ENCODE measurements at regions not wholly inside any gene's neighbourhood (a gene's known extent, or its start where the extent isn't known, plus 50 kb on each side); places are given as distances from the start of the nearest gene placed in this dataset.

DNA sequence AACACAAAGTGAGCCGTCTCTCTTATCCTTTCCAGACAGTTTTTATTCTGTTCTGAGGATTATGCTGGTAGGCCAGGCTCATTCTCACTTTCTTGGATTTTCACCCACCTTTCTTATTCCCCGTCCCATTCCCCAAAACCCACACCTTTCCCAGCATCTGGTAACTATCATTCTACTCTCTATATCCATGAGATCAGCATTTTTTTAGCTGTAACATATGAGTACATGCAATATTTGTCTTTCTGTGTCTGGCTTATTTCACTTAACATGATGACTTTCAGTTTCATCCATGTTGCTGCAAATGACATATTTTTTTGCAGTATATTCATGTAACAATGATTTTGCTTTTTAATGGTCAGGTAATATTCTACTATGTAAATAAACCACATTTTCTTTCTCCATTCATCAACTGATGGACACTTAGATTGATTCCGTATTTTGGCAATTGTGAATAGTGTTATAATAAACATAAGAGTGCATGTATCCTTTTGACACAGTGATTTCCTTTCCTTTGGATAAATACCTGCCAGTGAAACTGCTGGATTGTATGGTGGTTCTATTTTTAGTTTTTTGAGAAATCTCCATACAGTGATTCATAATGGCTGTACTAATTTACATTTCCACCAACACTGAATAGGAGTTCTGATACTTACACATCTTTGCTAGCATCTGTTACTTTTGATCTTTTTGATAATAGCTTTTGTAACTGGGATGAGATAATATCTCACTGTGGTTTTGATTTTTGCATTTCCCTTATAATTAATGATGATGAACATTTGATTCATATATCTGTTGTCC is 289.3 kb downstream of the RPRM start:
- no peak for DNase-seq

DNA sequence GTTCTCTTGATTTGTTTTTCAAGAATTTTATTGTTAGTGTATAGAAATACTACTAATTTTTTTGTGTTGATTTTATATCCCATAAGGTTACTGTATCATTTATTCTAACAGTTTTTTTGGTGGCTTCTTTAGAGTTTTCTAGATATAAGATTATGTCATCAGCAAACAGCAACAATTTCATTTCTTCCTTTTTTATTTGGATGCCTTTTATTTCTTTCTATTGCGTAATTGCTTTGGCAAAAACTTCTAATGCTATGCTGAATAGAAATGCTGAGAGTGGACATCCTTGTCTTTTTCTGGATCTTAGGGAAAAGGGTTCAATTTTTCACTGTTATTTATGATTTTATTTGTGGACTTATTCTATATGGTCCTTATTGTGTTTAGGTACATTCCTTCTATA is 298.8 kb downstream of the RPRM start:
- no peak for DNase-seq

GRCh38 chr2:153169609-153170008 is 309.0 kb downstream of the RPRM start:
- no peak for DNase-seq

DNA sequence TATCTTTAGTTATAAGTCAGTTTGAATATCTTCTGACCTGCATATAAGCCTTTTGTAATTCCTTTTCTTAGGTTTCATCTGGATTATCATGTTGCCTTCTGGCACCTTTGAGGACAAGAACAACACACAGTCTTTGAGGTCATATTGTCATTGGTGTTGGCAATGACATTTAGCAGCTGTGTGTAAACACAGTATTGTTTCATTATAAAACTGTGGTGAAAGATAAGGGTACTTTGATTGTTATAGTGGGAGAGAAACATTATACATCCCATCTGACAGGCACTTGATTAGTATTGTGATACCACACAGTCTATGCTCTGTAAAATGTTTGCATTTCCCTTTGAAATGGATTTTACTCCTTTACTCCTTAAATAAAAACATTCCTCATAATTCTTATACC is 313.5 kb downstream of the RPRM start:
- DNase-seq: no peak

DNA sequence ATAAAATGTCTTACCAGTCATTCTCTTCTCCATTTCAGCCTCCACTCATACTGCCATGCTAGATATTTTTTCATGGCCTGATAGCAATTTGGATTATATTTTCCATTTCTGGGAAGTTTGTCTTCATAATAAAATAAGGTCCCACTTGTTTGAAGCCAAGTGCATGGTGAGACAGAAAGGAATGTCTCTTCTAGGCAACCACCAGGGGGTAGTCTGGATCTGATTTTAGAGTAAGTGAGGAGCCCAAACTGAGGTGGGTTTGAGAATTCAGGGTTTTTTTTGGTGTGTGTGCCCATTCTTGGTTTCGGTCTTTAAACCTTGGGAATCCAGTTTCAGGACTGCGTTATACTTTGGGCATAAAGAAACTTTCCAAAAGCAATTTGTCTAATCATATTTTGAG is 315.5 kb downstream of the RPRM start:
- DNase-seq: no peak

GRCh38 chr2:153156743-153157142 is 321.8 kb downstream of the RPRM start:
- DNase-seq: no peak

DNA sequence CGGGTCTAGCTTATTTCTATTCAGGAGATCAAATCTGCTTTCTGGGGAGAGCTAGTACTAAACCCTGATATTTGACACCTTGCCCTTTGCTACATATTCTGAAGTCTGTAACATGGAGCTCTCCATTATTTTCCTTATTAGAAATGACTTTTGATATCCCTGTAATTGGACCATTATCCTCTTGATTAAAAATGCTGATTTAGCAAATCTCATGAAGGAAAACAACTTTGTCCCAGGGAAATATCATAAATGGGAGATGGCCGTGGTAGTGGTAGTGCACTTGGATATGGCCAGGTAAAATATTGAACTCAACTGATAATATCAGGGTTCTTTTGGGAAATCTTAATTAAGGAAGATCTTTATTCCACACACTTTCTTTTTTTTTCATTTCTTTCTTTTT is 326.5 kb downstream of the RPRM start:
- no peak for DNase-seq

DNA sequence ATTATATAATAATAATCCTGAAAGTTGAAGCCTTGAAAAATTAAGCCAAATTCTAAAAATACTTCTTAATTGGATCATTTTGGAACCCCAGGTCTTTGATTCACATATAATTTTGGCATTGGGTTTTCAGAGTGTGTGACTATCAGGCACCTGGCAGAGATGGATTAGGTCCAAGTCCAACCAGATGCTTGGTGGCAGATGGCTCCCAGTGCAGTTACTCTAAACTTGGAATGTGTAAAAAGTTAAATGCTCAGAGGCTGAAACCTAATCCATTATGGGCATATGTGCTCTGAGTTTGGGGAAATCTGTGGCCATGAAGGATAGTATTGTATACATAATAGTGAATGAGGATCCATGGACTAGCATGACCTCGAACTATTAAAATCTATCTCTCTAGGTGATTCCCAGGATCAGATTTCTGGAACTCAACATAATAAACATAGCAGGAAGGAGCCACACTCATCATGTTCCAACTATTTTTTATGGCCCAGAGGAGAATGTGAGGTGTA is 333.0 kb downstream of the RPRM start:
- no peak for DNase-seq

DNA sequence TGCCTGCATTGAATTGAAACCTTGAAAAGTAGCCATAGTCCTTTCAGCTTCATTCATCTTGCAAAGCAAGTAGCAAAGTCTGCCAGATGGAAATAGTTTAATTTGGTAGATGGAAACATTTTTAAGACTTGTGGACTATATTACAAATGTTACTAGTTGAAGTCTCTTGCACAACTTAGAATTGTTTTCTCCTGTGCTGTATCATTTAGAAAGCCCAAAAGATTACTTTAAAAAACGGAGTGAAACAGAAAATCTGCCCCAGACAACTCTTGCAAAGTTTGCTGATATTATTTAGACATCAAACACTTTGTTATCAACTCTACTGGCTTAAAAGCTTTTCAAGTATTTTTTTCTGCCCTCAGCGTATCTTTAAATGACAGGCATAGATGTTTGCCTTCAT is 335.0 kb downstream of the RPRM start:
- DNase-seq: no peak

DNA sequence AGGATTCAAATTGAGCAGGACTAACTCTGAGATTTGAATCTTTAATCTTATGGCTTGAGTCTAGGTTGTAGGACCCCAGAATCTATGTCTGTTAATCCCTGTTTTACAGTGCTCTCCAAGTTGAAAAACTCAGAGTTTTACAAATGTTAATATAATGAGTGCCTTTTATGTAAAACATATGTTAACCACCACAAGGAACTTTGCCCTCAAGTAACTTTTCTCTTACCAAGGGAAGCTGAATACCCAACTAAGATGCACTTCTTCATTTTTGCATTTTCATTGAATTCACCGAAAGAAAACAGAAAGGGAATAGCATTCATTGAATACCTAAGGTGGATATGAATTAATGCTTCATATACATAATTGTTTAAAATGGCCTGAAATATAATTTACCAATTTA is 338.1 kb downstream of the RPRM start:
- no peak for DNase-seq

DNA sequence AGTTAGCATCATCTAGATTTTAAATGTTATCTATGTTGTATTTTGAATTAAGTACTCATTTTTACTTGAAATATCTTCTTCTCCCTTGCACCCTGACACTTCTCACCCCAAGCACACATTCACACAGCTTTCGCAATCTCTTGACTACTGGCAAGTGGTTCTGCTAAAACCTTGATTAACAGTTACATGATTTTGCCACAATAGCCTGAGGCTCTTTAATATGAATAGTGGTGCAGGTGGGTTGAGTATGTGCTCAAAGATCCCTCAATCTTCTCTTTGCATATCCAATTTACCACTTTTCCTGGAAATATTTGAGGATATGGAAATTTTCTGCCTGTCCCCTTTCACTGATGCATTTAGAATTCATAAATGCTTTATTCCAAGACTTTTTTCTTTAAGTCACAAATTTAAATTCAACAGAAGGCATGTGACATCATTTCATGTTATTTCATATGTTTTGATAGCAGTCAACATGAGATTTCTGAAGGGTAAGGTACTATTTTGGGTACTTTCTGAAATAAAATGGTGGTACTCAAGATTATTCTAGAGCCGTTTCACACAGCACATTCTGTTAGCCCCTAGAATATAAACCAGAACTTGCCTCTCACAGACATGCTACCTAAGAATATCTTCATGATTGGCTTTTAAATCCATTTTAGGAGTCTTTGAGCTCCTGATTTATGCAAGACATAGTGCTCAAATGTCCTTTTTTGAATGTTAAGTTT is 339.7 kb downstream of the RPRM start:
- no peak for DNase-seq

- DNase-seq: no peak
Observed at GRCh38 chr2:153136216-153136615, 342.3 kb downstream of the RPRM start.

- no peak for DNase-seq
Observed at GRCh38 chr2:153134725-153135124, 343.8 kb downstream of the RPRM start.

DNA sequence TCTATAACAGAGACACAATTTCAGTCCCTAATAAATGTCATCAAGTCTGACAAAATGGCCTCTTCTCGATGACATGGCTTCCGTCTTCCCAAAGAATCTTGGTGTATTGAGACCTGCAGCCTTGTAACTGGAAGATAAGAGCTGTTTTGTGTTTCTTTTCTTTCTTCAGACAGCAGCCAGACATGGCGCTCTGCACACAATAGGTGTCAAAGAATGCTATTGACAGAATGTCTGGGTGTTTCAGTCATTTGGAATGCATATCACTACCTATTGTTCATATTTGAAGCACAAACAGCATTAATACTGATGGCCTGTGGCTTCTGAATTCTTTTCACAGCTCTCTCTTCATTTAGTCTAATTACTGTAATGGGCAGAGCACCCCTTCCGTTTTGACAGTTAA is 344.8 kb downstream of the RPRM start:
- no peak for DNase-seq

DNA sequence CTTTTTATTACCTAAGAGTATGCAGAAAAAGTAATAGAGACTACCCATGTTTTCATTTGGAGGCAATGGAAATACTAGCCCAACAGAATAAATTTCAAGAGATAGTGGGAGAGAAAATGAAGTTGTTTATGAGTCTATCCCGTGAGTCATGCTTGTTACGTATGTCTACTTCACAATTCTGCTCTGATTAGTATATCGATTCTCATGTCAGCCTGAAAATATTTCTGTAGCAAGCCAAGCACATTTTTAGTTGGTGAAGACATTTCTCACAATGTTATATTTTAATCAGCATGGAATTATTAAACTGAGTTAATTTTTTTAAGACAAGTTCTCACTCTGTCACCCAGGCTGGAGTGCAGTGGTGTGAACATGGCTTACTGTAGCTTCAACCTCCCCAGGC is 346.1 kb downstream of the RPRM start:
- no peak for DNase-seq

- no peak for DNase-seq
Observed at GRCh38 chr2:153115141-153115540, 363.4 kb downstream of the RPRM start.

- no peak for DNase-seq
Observed at GRCh38 chr2:153110486-153110885, 368.1 kb downstream of the RPRM start.

GRCh38 chr2:153109793-153110192 is 368.8 kb downstream of the RPRM start:
- no peak for DNase-seq

DNA sequence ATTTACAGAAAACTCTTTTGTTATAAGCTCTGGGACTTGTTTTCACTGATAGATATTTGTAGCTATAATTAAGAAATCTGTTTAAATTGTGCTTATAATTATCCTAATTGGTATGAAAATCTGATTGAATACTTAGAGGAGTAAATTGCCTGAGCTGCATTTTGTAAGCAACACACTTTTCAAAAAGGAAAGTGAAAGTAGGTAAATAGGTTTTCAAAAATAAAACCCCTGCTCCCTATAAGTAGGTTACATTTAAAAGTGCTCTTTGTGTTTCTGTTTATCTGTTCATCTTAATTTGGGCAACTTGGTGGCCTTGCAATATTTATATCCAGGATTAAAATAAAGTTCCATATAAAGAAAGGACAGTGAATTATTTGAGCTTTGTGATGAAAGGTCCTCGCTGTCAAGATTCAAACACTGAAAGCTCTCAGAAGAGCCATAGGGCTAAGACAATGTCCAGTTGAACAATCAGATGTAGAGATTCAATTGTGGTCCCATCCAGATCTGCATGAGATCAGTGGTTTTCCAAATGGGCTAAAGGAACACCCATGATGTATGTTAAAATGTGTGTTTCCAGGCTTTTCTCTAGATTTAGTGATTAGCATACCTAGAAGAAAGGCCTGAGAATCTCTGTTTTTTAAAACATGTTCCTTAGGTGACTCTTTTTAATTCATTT is 371.6 kb downstream of the RPRM start:
- no peak for DNase-seq

DNA sequence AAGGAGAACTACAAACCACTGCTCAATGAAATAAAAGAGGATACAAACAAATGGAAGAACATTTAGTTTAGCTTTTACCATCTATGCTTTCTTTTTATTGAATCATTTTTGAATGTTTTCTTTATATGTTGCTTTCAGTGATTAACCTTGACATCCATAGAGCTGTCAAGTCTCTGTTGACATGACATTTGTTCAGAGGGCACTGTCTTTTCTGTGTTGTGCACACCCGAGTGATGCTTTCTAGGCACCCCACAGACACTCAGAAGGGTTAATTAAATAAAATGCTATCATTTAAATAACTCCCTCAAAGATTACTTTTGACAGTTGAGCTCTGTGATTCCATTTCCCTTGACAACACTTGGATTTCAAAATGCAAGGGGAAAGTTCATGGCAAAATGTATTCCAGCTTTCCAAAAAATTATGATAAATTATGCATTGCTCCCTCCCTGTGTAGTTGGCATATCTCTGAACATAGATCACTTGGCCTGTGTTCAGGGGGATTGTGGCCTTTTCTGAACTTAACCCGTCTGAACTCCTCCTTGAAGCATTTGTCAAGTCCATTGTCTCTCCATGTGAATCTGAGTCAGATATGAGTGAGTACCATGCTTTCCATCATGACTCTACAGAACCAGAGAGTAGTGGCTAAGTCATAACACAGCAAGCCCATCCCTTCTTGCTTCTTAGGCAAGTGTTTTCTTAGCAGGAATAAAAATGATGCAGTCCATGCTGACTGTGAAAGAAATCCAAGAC is 372.6 kb downstream of the RPRM start:
- no peak for DNase-seq

- no peak for DNase-seq
Observed at GRCh38 chr2:153101187-153101586, 377.4 kb downstream of the RPRM start.

- no peak for DNase-seq
Observed at GRCh38 chr2:153100151-153100550, 378.4 kb downstream of the RPRM start.

DNA sequence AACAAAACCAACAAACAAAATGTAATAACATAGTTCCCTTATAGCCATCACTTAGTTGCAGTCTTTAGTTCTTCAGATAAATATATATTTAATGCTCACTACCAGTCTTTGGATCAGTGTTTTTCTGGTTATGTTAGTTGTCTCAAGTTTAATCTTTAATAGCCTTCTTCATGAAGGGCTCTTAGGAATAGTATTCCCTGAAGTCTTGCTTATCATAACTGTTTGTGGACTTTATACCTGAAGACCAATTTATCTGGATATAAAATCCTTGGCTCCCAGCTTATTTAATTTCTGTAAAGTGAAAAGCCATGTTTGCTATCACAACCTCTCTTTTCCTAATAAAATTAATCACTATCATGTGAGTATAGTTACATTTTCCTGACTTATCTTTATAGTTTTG is 379.7 kb downstream of the ARL6IP6 start:
- no peak for DNase-seq
